SH-SY5Y (cell line): ENCODE measurements at regions not wholly inside any gene's neighbourhood (a gene's known extent, or its start where the extent isn't known, plus 50 kb on each side); places are given as distances from the start of the nearest gene placed in this dataset.

Source experiments
- GATA2 ChIP-seq: IDR thresholded peaks from 2 replicates; pipeline ENCODE4 v1.6.1; 2011; ENCODE audit warnings: mild to moderate bottlenecking, low read depth, low read length
- GATA3 ChIP-seq: IDR thresholded peaks from 2 replicates; pipeline ENCODE4 v1.6.1; 2011; ENCODE audit warnings: low read depth, mild to moderate bottlenecking, low read length, moderate library complexity

GRCh38 chr5:82493221-82493620, 215.1 kb upstream of the RPS23 start:
- no peak for TF ChIP-seq GATA2
- TF ChIP-seq GATA3: no peak
